ENCODE measurements at regions not wholly inside any gene's neighbourhood (a gene's known extent, or its start where the extent isn't known, plus 50 kb on each side); places are given as distances from the start of the nearest gene placed in this dataset.

GRCh38 chr4:53694666-53695065 lies 103.4 kb upstream of the LNX1 start:
- Histone ChIP-seq H3K9me3 (ENCODE audit: low read length) (no peaks in the 10 kb centered on the region), H3K4me3 (ENCODE audit: low read length) (no peak overlapping the region), H2AFZ (ENCODE audit: low read depth, low read length) (no peak overlapping the region), H3F3A (ENCODE audit: insufficient read depth, low read length, poor library complexity, severe bottlenecking) (no peaks in the 10 kb centered on the region), H3K9ac (ENCODE audit: low read length) (no peak overlapping the region), H3K9me2 (ENCODE audit: insufficient read depth, low read length) (no peaks in the 10 kb centered on the region), H4K20me1 (ENCODE audit: insufficient read depth) (no peaks in the 10 kb centered on the region), H3K4me2 (ENCODE audit: low read length) (no peak overlapping the region), H3K79me2 (replicated peaks; ENCODE audit: insufficient read depth, low read length) (no peaks in the 10 kb centered on the region), H3K27ac (ENCODE audit: low read length) (no peak overlapping the region), H3K27me3 (ENCODE audit: insufficient read depth, low read depth, low read length) (no peaks in the 10 kb centered on the region), H3K36me3 (ENCODE audit: insufficient read depth, low read length) (no peaks in the 10 kb centered on the region)
- TF ChIP-seq, protein P1, sequence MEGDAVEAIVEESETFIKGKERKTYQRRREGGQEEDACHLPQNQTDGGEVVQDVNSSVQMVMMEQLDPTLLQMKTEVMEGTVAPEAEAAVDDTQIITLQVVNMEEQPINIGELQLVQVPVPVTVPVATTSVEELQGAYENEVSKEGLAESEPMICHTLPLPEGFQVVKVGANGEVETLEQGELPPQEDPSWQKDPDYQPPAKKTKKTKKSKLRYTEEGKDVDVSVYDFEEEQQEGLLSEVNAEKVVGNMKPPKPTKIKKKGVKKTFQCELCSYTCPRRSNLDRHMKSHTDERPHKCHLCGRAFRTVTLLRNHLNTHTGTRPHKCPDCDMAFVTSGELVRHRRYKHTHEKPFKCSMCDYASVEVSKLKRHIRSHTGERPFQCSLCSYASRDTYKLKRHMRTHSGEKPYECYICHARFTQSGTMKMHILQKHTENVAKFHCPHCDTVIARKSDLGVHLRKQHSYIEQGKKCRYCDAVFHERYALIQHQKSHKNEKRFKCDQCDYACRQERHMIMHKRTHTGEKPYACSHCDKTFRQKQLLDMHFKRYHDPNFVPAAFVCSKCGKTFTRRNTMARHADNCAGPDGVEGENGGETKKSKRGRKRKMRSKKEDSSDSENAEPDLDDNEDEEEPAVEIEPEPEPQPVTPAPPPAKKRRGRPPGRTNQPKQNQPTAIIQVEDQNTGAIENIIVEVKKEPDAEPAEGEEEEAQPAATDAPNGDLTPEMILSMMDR (IDR thresholded peaks at IDR 0.05; ENCODE audit: poor library complexity, severe bottlenecking): no peak
- TF ChIP-seq SMC3 (conservative IDR thresholded peaks at IDR 0.05; ENCODE audit: poor library complexity) (no peak), TAF1 (IDR thresholded peaks at IDR 0.05; ENCODE audit: low read depth) (no peak), REST (IDR thresholded peaks at IDR 0.05; ENCODE audit: borderline replicate concordance) (no peak), MXI1 (conservative IDR thresholded peaks at IDR 0.05; ENCODE audit: poor library complexity, severe bottlenecking) (no peak), POLR2AphosphoS5 (IDR thresholded peaks at IDR 0.05) (no peak), EZH2 (IDR thresholded peaks at IDR 0.05; ENCODE audit: borderline replicate concordance, insufficient read depth, low read length, poor library complexity, severe bottlenecking) (no peak), EP300 (conservative IDR thresholded peaks at IDR 0.05; ENCODE audit: poor library complexity, severe bottlenecking) (no peak), RAD21 (conservative IDR thresholded peaks at IDR 0.05) (no peak)

DNA sequence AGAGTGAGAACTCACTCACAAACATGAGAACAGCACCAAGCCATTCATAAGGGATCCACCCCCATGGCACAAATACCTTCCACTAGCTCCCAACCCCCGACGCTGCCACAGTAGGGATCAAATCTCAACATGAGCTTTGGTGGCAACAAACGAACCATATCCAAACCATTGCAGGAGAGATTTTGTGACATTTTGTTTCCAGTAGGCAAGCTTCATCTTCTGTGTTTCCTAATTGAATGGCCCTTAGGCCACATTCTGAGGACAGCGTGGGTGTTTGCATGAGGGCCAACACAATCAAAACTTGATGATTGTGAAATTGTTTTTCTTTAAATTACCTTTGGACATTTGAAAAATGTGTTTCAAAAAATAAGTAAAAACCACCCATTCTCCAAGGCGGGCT lies 102.6 kb upstream of the LNX1 start:
- no peaks in the 10 kb centered on the region for H3K9me3 ChIP-seq (ENCODE audit: low read length)
- H3K27ac ChIP-seq (ENCODE audit: low read length): no peak overlapping the region
- no peaks in the 10 kb centered on the region for H4K20me1 ChIP-seq (ENCODE audit: insufficient read depth)
- H3K79me2 ChIP-seq (replicated peaks; ENCODE audit: insufficient read depth, low read length): no peaks in the 10 kb centered on the region
- no peaks in the 10 kb centered on the region for H3K9me2 ChIP-seq (ENCODE audit: insufficient read depth, low read length)
- no peaks in the 10 kb centered on the region for H3K36me3 ChIP-seq (ENCODE audit: insufficient read depth, low read length)
- TF ChIP-seq MXI1 (conservative IDR thresholded peaks at IDR 0.05; ENCODE audit: poor library complexity, severe bottlenecking) (no peak), RAD21 (conservative IDR thresholded peaks at IDR 0.05) (no peak), SMC3 (conservative IDR thresholded peaks at IDR 0.05; ENCODE audit: poor library complexity) (no peak), TAF1 (IDR thresholded peaks at IDR 0.05; ENCODE audit: low read depth) (no peak), EZH2 (IDR thresholded peaks at IDR 0.05; ENCODE audit: borderline replicate concordance, insufficient read depth, low read length, poor library complexity, severe bottlenecking) (no peak), POLR2AphosphoS5 (IDR thresholded peaks at IDR 0.05) (no peak), REST (IDR thresholded peaks at IDR 0.05; ENCODE audit: borderline replicate concordance) (no peak), EP300 (conservative IDR thresholded peaks at IDR 0.05; ENCODE audit: poor library complexity, severe bottlenecking) (no peak)
- TF ChIP-seq, protein P1 (IDR thresholded peaks at IDR 0.05; ENCODE audit: poor library complexity, severe bottlenecking): no peak
- H2AFZ ChIP-seq (ENCODE audit: low read depth, low read length): no peak overlapping the region
- H3K4me3 ChIP-seq (ENCODE audit: low read length): no peak overlapping the region
- no peaks in the 10 kb centered on the region for H3K27me3 ChIP-seq (ENCODE audit: insufficient read depth, low read depth, low read length)
- H3K4me2 ChIP-seq (ENCODE audit: low read length): no peak overlapping the region
- H3F3A ChIP-seq (ENCODE audit: insufficient read depth, low read length, poor library complexity, severe bottlenecking): no peaks in the 10 kb centered on the region
- H3K9ac ChIP-seq (ENCODE audit: low read length): no peak overlapping the region
